Spleen (tissue), 11 donors: ENCODE measurements at regions not wholly inside any gene's neighbourhood (a gene's known extent, or its start where the extent isn't known, plus 50 kb on each side); places are given as distances from the start of the nearest gene placed in this dataset.

Source experiments
- DNase-seq: peaks from one replicate; pipeline ENCODE4 v3.0.0-alpha.2; 2020
- H3K27ac ChIP-seq, 8 donors: fragments of 200-600 bp; sonication (generic) in 7 of 8; 1 replicate in 4 of 8; 2 replicates in 4 of 8; pipeline versions ENCODE4 v1.5.0 to v1.8.0; 2016 to 2021; ENCODE audit warnings: inconsistent platforms in 4 of 8, mild to moderate bottlenecking in 4 of 8, moderate library complexity in 1 of 8
- H3K27me3 ChIP-seq, 7 donors: fragments of 200-600 bp; sonication (generic) in 6 of 7; replicated peaks in 1 of 7; 1 replicate in 4 of 7; 2 replicates in 3 of 7; pipeline versions ENCODE4 v1.5.0 to v1.8.0; 2016 to 2021; ENCODE audit warnings: inconsistent platforms in 3 of 7, mild to moderate bottlenecking in 1 of 7
- H3K36me3 ChIP-seq, 6 donors: fragments of 200-600 bp; sonication (generic) in 5 of 6; 1 replicate in 4 of 6; 2 replicates in 2 of 6; pipeline versions ENCODE4 v1.5.0 to v1.8.0; 2016 to 2021; ENCODE audit warnings: inconsistent platforms in 2 of 6
- H3K4me1 ChIP-seq, 6 donors: fragments of 200-600 bp; sonication (generic) in 5 of 6; 1 replicate in 3 of 6; 2 replicates in 3 of 6; pipeline versions ENCODE4 v1.5.0 to v1.8.0; 2016 to 2021; ENCODE audit warnings: inconsistent platforms in 3 of 6
- H3K4me3 ChIP-seq, 8 donors: fragments of 200-600 bp; sonication (generic) in 7 of 8; 1 replicate in 4 of 8; 2 replicates in 4 of 8; pipeline versions ENCODE4 v1.5.0 to v1.8.0; 2016 to 2021; ENCODE audit warnings: inconsistent platforms in 4 of 8, mild to moderate bottlenecking in 4 of 8, moderate library complexity in 2 of 8
- H3K9me3 ChIP-seq, 8 donors: fragments of 200-600 bp; sonication (generic) in 7 of 8; 1 replicate in 4 of 8; 2 replicates in 4 of 8; pipeline versions ENCODE4 v1.5.0 to v1.8.0; 2016 to 2021; ENCODE audit warnings: inconsistent platforms in 4 of 8
- CTCF ChIP-seq, 11 experiments: fragments of 200-600 bp in 7 of 11; fragments of 450-650 bp in 4 of 11; sonication (generic) in 4 of 11; IDR thresholded peaks in 8 of 11; conservative IDR thresholded peaks in 3 of 11; 1 replicate in 7 of 11; 2 replicates in 4 of 11; pipeline versions ENCODE4 v1.4.0 to v1.8.0; 2016 to 2021; ENCODE audit warnings: antibody characterized with exemption in 11 of 11, inconsistent platforms in 4 of 11, mild to moderate bottlenecking in 1 of 11
- POLR2A ChIP-seq, 3 donors: fragments of 450-650 bp; IDR thresholded peaks; one replicate each; pipeline ENCODE4 v1.5.1; 2017; ENCODE audit warnings: antibody characterized with exemption in 3 of 3, mild to moderate bottlenecking in 1 of 3
- POLR2AphosphoS5 ChIP-seq, 3 donors: sonication (generic); formaldehyde crosslinking; IDR thresholded peaks; one replicate each; pipeline ENCODE4 v1.5.1; 2017; ENCODE audit warnings: antibody characterized with exemption in 3 of 3
- WGBS, 5 donors: extraction: QIAGEN DNeasy Blood & Tissue Kit in 3 of 5; methylation state at CpG; one replicate each; pipeline versions ENCODE4 v1.1.5 to v1.1.7; 2013 to 2018; 5-methylcytosine and 5-hydroxymethylcytosine counted together
- intact Hi-C: fragments of 100-400 bp; cut with DNase I; formaldehyde crosslinking; loops from one replicate; pipeline ENCODE4 v1.15.0; 2023; ENCODE audit warnings: low total_unique reads
- donor health status: healthy with polysubstance abuse.
- donor health status: DM: no; HTN: no; CAD: no; lungs with moderate emphysema.
- donor health status: DM: no; HTN: no; CAD: no.
- donor health status: Bipolar disorder and iron deficiency.
- donor health status: healthy.
- donor health status: DM: no; HTN: no; CAD: no.
- donor health status: DM: yes; HTN: yes; CAD: no.

- no peak overlapping the region for H3K27ac ChIP-seq
- 79 to 83% (median 82%) methylated on average over 8 of the region's 8 CpGs for WGBS, 5 donors
- no peaks in the 10 kb centered on the region for H3K27me3 ChIP-seq
- H3K4me3 ChIP-seq: no peak overlapping the region
- no peaks in the 10 kb centered on the region for H3K9me3 ChIP-seq
- no peaks in the 10 kb centered on the region for H3K4me1 ChIP-seq
- intact Hi-C loops: no loop called here
- no peak for TF ChIP-seq POLR2AphosphoS5 (IDR thresholded peaks at IDR 0.05)
- TF ChIP-seq POLR2A (IDR thresholded peaks at IDR 0.05): no peak
- no peak for TF ChIP-seq CTCF (IDR thresholded peaks at IDR 0.05 in 8 of 11, conservative IDR thresholded peaks at IDR 0.05 in 3 of 11)
- no peaks in the 10 kb centered on the region for H3K36me3 ChIP-seq
- DNase-seq: no peak
These were observed 256.2 kb downstream of the TSN start for GRCh38 chr2:122011493-122012270.

DNA sequence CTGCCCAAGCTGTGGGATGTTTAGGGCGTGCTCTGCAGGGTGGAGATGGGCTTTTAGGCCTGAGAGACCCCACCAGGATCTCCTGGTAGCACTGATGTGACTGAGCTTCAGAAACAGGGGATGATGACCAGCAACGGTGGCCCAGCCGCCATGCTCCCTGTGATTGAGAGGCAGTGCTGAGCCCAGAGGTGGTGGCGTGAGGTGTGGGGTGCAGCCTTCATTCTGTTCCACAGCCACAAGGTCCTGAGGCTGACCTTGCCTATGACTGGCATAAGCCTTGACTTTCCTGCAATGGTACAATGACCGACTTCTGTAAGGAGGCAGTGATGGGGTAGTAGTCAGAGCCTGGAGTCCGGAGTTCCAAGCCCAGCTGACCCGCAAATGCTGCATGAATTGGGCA lies 263.3 kb downstream of the TSN start:
- H3K4me3 ChIP-seq: no peak overlapping the region
- no peaks in the 10 kb centered on the region for H3K9me3 ChIP-seq
- no peak overlapping the region for H3K27ac ChIP-seq
- peaks cover 0 to 6% (median 0%) of the 10 kb centered on the region in 7 donors for H3K27me3 ChIP-seq
- 91 to 94% (median 94%) methylated on average over 6 to 7 of the region's 7 CpGs for WGBS, 5 donors
- TF ChIP-seq CTCF (IDR thresholded peaks at IDR 0.05 in 8 of 11, conservative IDR thresholded peaks at IDR 0.05 in 3 of 11) (no peak), POLR2AphosphoS5 (IDR thresholded peaks at IDR 0.05) (no peak)
- no peak for DNase-seq
- no peaks in the 10 kb centered on the region for H3K36me3 ChIP-seq
- intact Hi-C loops: no loop called here
- H3K4me1 ChIP-seq: no peaks in the 10 kb centered on the region

GRCh38 chr2:122019724-122020123 lies 264.3 kb downstream of the TSN start:
- WGBS, 5 donors: 13 to 30% (median 23%) methylated on average over 7 of the region's 7 CpGs
- no peaks in the 10 kb centered on the region for H3K9me3 ChIP-seq
- peaks cover 0 to 6% (median 0%) of the 10 kb centered on the region in 7 donors for H3K27me3 ChIP-seq
- no peak overlapping the region for H3K4me3 ChIP-seq
- no peaks in the 10 kb centered on the region for H3K4me1 ChIP-seq
- no peak overlapping the region for H3K27ac ChIP-seq
- no peaks in the 10 kb centered on the region for H3K36me3 ChIP-seq
- TF ChIP-seq POLR2AphosphoS5 (IDR thresholded peaks at IDR 0.05) (no peak), CTCF (IDR thresholded peaks at IDR 0.05 in 8 of 11, conservative IDR thresholded peaks at IDR 0.05 in 3 of 11) (no peak), POLR2A (IDR thresholded peaks at IDR 0.05) (no peak)
- no peak for DNase-seq
- intact Hi-C loops: no loop called here

DNA sequence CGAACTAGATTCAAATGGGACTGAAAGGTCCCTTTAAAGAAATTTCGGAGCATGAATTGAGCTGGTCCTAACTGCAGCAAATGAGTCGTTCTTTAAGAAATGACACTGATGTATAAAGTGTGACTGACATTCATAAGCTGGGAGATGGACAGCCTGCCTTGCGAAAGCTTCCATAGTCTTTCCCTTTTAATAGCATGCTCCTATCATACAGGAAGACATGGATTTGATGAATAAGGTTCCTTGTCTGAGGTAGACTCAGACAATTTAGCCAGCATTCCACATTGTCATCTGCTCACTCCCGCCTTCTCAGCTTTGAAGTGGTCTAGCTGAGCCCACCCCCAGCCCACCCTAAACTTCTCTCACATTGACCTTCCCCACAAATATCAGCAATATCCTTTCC lies 264.9 kb downstream of the TSN start:
- Histone ChIP-seq H3K36me3 (no peaks in the 10 kb centered on the region), H3K4me1 (no peaks in the 10 kb centered on the region), H3K27ac (no peak overlapping the region), H3K27me3 (peaks cover 0 to 6% (median 0%) of the 10 kb centered on the region in 7 donors), H3K9me3 (no peaks in the 10 kb centered on the region), H3K4me3 (no peak overlapping the region)
- DNase-seq: no peak
- intact Hi-C loops: no loop called here
- no peak for TF ChIP-seq POLR2AphosphoS5 (IDR thresholded peaks at IDR 0.05)
- TF ChIP-seq CTCF (IDR thresholded peaks at IDR 0.05 in 8 of 11, conservative IDR thresholded peaks at IDR 0.05 in 3 of 11): no peak
- no peak for TF ChIP-seq POLR2A (IDR thresholded peaks at IDR 0.05)
- 83 to 91% (median 85%) methylated on average over 5 of the region's 5 CpGs for WGBS, 5 donors
